Mesothelial cell of epicardium (in vitro differentiated cells): ENCODE measurements at regions not wholly inside any gene's neighbourhood (a gene's known extent, or its start where the extent isn't known, plus 50 kb on each side); places are given as distances from the start of the nearest gene placed in this dataset.

Experiments
- DNase-seq, 2 experiments: peaks; one replicate each; pipeline ENCODE4 v3.0.0; 2021; ENCODE audit warnings: low spot score in 2 of 2; ENCODE audit not compliant: unreplicated experiment in 2 of 2
- H3K27ac Mint-ChIP-seq: 2 replicates; pipeline ENCODE4 v1.8.0; 2021; ENCODE audit warnings: mixed read lengths
- H3K27me3 Mint-ChIP-seq: 2 replicates; pipeline ENCODE4 v1.8.0; 2021; ENCODE audit warnings: low read depth, mixed read lengths
- H3K36me3 Mint-ChIP-seq: 2 replicates; pipeline ENCODE4 v1.8.0; 2021; ENCODE audit warnings: mixed read lengths
- H3K4me1 Mint-ChIP-seq: 2 replicates; pipeline ENCODE4 v1.8.0; 2021; ENCODE audit warnings: mixed read lengths
- H3K4me3 Mint-ChIP-seq: 2 replicates; pipeline ENCODE4 v1.8.0; 2021; ENCODE audit warnings: mild to moderate bottlenecking, moderate library complexity, mixed read lengths
- H3K9me3 Mint-ChIP-seq: 2 replicates; pipeline ENCODE4 v1.8.0; 2021; ENCODE audit warnings: mixed read lengths
- TF ChIP-seq, protein P1 (sequence below): fragments of 200-600 bp; sonication (generic); IDR thresholded peaks from one replicate; pipeline ENCODE4 v1.5.0; 2021; ENCODE audit warnings: antibody characterized with exemption; ENCODE audit not compliant: unreplicated experiment

DNA sequence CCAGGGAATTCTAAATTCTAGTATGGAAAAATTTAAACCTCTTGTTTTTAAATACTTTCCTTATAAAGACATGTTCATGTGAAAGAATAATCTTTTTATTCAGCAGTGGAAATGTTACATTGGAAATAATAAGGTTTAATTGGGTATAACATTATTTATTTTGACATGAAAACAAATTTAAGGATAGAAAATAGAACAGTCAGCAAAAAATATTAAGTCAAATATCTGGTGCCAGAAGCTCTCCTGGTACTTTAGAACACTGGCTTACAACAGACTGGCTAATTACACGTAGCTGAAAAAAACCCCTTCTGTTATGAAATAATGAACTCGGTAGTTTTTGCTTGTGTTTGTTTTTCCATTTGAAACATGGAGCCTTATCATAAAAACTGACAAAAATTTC is 447.9 kb downstream of the DSEL start:
- TF ChIP-seq, protein P1, sequence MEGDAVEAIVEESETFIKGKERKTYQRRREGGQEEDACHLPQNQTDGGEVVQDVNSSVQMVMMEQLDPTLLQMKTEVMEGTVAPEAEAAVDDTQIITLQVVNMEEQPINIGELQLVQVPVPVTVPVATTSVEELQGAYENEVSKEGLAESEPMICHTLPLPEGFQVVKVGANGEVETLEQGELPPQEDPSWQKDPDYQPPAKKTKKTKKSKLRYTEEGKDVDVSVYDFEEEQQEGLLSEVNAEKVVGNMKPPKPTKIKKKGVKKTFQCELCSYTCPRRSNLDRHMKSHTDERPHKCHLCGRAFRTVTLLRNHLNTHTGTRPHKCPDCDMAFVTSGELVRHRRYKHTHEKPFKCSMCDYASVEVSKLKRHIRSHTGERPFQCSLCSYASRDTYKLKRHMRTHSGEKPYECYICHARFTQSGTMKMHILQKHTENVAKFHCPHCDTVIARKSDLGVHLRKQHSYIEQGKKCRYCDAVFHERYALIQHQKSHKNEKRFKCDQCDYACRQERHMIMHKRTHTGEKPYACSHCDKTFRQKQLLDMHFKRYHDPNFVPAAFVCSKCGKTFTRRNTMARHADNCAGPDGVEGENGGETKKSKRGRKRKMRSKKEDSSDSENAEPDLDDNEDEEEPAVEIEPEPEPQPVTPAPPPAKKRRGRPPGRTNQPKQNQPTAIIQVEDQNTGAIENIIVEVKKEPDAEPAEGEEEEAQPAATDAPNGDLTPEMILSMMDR, result no peak
- Mint-ChIP-seq H3K27ac (no peak overlapping the region), H3K9me3 (peaks cover 11% of the 10 kb centered on the region), H3K4me1 (peaks cover 2% of the 10 kb centered on the region), H3K4me3 (no peak overlapping the region), H3K27me3 (no peaks in the 10 kb centered on the region), H3K36me3 (no peaks in the 10 kb centered on the region)
- no peak for DNase-seq

DNA sequence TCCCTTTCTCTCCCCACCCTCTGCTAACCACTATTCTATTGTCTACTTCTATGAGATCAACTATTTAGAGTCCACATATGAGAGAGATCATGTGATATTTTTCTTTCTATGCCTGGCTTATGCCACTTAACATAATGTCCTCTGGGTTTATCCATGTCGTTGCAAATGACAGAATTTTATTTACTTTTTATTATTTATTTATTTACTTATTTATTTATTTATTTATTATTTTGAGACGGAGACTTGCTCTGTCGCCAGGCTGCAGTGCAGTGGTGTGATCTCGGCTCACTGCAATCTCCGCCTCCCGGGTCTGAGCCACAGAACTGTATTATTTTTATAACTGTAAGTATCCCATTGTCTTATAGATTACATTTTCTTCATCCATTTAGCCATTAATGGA is 443.4 kb upstream of the CDH19 start:
- Mint-ChIP-seq H3K27me3 (no peaks in the 10 kb centered on the region), H3K9me3 (peaks cover 3% of the 10 kb centered on the region), H3K4me3 (no peak overlapping the region), H3K4me1 (no peaks in the 10 kb centered on the region), H3K36me3 (no peaks in the 10 kb centered on the region), H3K27ac (no peak overlapping the region)
- TF ChIP-seq, protein P1, result no peak
- DNase-seq, result no peak

DNA sequence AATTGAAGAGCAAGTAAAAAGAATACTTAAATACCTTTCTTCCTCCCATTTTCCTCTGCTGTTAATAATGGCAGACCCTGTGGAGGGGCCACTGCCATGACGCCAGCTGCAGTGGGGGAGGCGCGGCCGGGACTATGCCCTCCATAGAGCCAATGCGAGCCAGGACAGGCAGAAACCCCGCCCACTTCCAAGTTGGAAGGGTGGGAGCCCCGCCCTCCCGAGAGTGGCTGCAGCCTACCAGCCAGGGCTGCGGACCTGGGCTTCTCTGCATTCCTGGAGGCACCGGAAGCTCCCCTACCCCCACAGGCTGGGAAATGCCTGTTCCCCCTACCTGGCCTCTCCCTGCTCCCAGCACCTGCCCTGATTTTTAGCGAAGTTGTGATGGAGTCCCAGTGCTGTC is 439.4 kb upstream of the CDH19 start:
- peaks cover 3% of the 10 kb centered on the region for H3K9me3 Mint-ChIP-seq
- H3K36me3 Mint-ChIP-seq, result no peaks in the 10 kb centered on the region
- no peak for DNase-seq
- no peaks in the 10 kb centered on the region for H3K4me1 Mint-ChIP-seq
- no peak overlapping the region for H3K27ac Mint-ChIP-seq
- TF ChIP-seq, protein P1, result no peak
- no peak overlapping the region for H3K4me3 Mint-ChIP-seq
- no peaks in the 10 kb centered on the region for H3K27me3 Mint-ChIP-seq

DNA sequence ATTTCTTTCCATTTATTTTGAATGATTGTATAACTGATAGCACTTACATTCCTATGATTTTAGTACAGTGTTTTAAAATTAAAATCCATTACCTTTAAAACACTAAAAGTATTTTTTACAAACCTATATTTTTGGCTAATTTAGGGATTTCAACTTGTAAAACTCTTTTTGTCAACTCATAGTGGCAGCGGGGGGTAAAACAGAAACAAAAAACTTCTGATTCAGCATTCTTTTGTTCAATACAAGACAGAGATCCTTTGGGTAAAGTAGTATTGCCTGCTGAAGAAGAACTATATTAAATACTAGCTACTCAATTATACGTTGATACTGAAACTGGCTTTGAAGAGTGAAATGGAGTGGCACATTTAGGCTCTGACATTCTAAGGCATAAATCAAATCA is 437.4 kb upstream of the CDH19 start:
- Mint-ChIP-seq H3K36me3 (no peaks in the 10 kb centered on the region), H3K27me3 (no peaks in the 10 kb centered on the region), H3K27ac (no peak overlapping the region), H3K4me3 (no peak overlapping the region), H3K9me3 (peaks cover 3% of the 10 kb centered on the region), H3K4me1 (no peaks in the 10 kb centered on the region)
- DNase-seq, result no peak
- TF ChIP-seq, protein P1, result no peak

DNA sequence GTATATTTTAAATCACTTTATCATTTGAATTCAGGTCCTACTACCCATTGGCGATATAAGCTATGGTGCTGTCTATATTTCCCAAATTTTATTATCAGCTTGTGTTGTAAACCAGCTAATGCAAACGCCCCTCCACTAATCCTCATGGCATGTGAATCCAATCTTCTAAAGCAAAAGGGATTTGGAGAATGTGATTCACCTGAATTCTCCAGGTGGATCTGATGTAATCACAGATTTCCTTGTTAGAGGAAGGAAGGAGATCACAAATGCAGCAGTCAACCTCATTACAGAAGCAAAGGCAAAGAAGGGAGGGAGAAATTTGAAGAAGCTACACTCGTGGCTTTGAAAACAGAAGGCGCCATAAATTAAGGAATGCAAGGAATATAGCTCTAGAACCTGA is 431.1 kb upstream of the CDH19 start:
- no peaks in the 10 kb centered on the region for H3K27me3 Mint-ChIP-seq
- no peaks in the 10 kb centered on the region for H3K4me1 Mint-ChIP-seq
- no peak overlapping the region for H3K4me3 Mint-ChIP-seq
- no peaks in the 10 kb centered on the region for H3K9me3 Mint-ChIP-seq
- H3K27ac Mint-ChIP-seq, result no peak overlapping the region
- no peak for DNase-seq
- H3K36me3 Mint-ChIP-seq, result no peaks in the 10 kb centered on the region
- TF ChIP-seq, protein P1, result no peak

DNA sequence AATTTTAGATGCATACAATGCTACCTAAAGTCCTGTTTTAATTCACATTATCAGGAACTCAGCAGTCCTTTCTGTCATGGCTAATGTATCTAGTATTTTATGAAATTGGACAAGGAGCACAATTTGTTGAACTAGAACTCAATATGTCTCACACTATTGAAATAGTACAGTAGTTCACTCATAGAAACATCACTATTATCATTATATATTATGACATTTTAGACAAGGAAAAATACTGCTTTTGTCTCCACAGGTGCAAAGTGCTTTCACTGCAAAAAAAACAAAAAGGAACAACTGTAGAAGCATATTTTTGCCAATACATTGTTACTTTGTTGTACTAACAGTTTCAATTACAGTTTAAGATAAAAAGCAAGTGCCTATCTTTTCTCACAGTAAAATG is 419.2 kb upstream of the CDH19 start:
- Mint-ChIP-seq H3K4me1 (no peaks in the 10 kb centered on the region), H3K4me3 (no peak overlapping the region), H3K9me3 (no peaks in the 10 kb centered on the region), H3K27me3 (no peaks in the 10 kb centered on the region), H3K36me3 (no peaks in the 10 kb centered on the region), H3K27ac (no peak overlapping the region)
- no peak for DNase-seq
- TF ChIP-seq, protein P1, result no peak
